NT2/D1 (cell line): ENCODE measurements at regions not wholly inside any gene's neighbourhood (a gene's known extent, or its start where the extent isn't known, plus 50 kb on each side); places are given as distances from the start of the nearest gene placed in this dataset.

Experiments
- DNase-seq: peaks from one replicate; pipeline ENCODE4 v3.0.0-alpha.2; 2011; ENCODE audit warnings: low read depth, low spot score
- H3K27me3 ChIP-seq: 2 replicates; pipeline ENCODE4 v1.6.0; 2011; ENCODE audit warnings: mild to moderate bottlenecking; ENCODE audit not compliant: insufficient read length, insufficient read depth
- H3K36me3 ChIP-seq: 2 replicates; pipeline ENCODE4 v1.6.1; 2011; ENCODE audit warnings: mild to moderate bottlenecking, low read length, mixed read lengths; ENCODE audit not compliant: insufficient read depth, insufficient read length
- H3K4me1 ChIP-seq: 2 replicates; pipeline ENCODE4 v1.5.1; 2011; ENCODE audit not compliant: insufficient read depth, insufficient read length
- H3K4me3 ChIP-seq: 2 replicates; pipeline ENCODE4 v1.5.1; 2011; ENCODE audit warnings: low read depth; ENCODE audit not compliant: insufficient read length
- H3K9ac ChIP-seq: 2 replicates; pipeline ENCODE4 v1.6.0; 2011; ENCODE audit warnings: low read depth; ENCODE audit not compliant: insufficient read length
- H3K9me3 ChIP-seq: 2 replicates; pipeline ENCODE4 v1.5.1; 2011; ENCODE audit warnings: mild to moderate bottlenecking, low read length; ENCODE audit not compliant: insufficient read depth
- SUZ12 ChIP-seq: IDR thresholded peaks from 2 replicates; pipeline ENCODE4 v1.6.1; 2011; ENCODE audit not compliant: insufficient read length, insufficient read depth; ENCODE audit errors: extremely low read depth
- YY1 ChIP-seq: IDR thresholded peaks from 2 replicates; pipeline ENCODE4 v1.6.1; 2011; ENCODE audit not compliant: insufficient read length, insufficient read depth
- ZNF274 ChIP-seq: IDR thresholded peaks from 2 replicates; pipeline ENCODE4 v1.6.1; 2011; ENCODE audit warnings: mild to moderate bottlenecking, low read depth, low read length

DNA sequence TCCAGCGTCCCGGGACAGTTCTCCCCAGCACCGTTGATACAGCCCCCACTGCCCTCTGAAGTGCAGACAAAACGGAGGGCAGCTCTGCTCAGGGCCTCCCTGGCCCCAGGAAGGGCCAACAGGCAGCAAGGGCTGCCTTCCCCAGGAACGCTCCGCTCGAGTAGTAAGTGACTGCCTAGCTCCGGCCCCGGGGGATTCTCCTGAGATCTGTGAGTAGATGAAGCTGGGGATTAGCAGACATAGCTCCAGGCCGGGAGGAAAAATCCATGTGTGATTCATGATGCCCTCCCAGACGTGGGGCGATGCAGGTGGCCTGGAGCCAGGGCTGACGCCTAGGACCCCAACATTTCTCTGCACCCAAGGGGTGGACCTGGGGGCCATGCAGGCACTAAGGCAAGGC, 85.3 kb downstream of the ENGASE start:
- DNase-seq, result no peak
- no peak overlapping the region for H3K9ac ChIP-seq
- no peaks in the 10 kb centered on the region for H3K36me3 ChIP-seq
- no peak overlapping the region for H3K4me3 ChIP-seq
- H3K9me3 ChIP-seq, result no peaks in the 10 kb centered on the region
- peaks cover 24% of the 10 kb centered on the region for H3K4me1 ChIP-seq
- H3K27me3 ChIP-seq, result no peaks in the 10 kb centered on the region
- TF ChIP-seq SUZ12 (no peak), ZNF274 (no peak), YY1 (no peak)

DNA sequence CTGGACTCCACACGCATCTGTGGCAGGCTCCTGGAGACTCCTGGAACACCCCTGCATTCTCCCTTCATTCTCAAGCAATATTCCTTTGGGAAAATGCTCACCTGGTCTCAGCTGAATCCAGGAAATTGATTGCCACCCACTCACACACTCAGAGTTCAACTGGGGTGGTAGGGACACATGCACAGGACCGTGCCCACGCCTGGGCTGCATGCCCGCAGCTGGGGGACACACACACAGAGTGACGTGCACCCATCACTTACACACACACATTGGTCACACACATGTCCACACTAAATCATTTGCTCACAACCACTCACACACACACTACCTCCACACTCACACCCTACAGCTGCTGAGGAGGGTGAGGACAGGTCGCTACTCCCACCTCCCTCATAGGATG, 84.8 kb downstream of the ENGASE start:
- Histone ChIP-seq H3K36me3 (no peaks in the 10 kb centered on the region), H3K4me1 (peaks cover 20% of the 10 kb centered on the region), H3K27me3 (no peaks in the 10 kb centered on the region), H3K4me3 (no peak overlapping the region), H3K9ac (no peak overlapping the region), H3K9me3 (no peaks in the 10 kb centered on the region)
- DNase-seq, result no peak
- TF ChIP-seq ZNF274, result no peak
- TF ChIP-seq YY1, result no peak
- TF ChIP-seq SUZ12, result no peak

DNA sequence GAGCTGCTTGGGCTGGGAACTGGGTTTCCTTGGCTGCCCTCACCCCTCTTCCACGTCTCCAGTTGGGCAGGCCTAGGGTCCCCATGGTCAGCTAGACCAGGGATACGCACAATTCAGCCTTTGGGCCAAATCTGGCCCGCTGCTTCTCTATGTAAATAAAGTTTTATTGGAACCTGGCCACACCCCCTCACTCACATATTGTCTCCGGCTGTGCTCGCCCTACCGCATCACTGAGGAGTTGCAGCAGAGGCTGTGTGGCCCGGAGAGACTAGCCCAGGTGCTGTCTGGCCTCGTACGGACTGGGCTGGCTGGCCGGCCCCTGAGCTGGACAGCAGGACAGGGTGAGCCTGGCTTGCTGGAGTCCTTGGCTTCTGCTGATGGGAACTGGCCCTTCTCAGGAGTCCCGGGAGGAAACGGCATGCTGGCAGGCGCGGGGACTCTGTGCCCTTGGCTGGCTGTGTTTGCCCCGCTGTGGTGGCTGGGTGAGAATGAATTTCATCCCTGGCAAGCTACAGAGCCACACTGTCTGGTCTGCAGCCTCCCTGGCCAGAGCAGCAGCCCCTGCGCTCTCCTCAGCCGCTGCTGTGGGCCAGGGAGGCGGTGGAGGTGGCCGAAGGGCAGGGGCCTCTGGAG, 82.0 kb downstream of the ENGASE start:
- TF ChIP-seq SUZ12, result no peak
- no peak for TF ChIP-seq YY1
- no peak for TF ChIP-seq ZNF274
- Histone ChIP-seq H3K36me3 (no peaks in the 10 kb centered on the region), H3K4me3 (no peak overlapping the region), H3K9ac (peak overlapping the region; percentile 53), H3K27me3 (no peaks in the 10 kb centered on the region), H3K4me1 (peaks cover 21% of the 10 kb centered on the region), H3K9me3 (no peaks in the 10 kb centered on the region)
- no peak for DNase-seq

DNA sequence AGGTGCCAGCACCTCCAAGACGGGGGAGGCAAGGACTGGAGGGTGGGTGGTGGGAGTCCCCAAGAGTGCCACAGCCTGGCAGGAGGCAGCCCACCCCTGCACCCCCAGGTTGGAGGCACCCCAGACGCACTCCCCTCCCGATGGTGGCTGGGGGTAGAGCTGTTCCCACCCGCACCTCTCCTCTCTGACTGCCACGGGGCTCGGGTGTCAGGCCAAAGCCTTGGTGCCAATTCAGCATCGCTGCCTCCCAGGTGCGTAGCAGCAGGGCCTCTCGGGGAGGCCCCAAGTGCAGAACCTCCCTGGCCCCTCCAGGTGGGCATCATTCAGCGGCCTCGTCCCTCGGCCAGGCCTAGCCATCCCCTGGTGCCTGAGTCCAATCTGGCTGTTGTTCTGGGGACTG, 81.1 kb downstream of the ENGASE start:
- no peak for TF ChIP-seq ZNF274
- no peak overlapping the region for H3K9ac ChIP-seq
- no peaks in the 10 kb centered on the region for H3K36me3 ChIP-seq
- H3K27me3 ChIP-seq, result no peaks in the 10 kb centered on the region
- H3K4me3 ChIP-seq, result no peak overlapping the region
- no peaks in the 10 kb centered on the region for H3K9me3 ChIP-seq
- H3K4me1 ChIP-seq, result peaks cover 16% of the 10 kb centered on the region
- no peak for DNase-seq

DNA sequence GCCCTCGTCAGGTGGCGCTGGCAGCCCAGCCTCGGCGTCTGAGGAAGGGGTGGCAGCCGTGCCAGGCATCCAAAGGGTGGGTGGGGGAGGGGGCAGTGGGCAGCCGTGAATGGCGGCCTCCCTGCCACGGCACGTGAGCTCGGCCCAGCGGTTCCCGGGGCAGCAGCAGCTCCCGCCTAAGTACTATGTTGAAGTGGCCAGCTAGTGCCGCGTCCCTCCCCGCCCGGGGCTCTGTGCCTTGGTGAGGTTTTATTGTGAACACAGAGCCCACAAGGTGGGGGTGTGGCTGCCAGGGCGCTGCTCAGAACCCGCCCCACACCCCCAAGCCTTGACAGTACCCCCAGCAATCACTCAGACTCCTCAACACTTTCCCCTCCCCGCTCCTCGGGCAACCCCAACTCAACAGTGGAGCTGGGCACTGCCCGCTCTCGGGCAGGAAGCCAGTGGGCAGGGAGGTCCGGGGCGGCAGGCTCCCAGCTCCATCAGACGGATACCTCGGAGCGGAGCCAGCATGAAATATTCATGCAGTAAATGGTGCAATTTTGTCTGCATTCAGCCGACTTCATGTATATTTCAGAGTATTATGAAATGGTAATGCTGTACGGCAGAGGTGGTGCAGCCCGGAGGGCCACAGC, 80.4 kb downstream of the ENGASE start:
- no peak overlapping the region for H3K4me3 ChIP-seq
- H3K27me3 ChIP-seq, result no peaks in the 10 kb centered on the region
- H3K9me3 ChIP-seq, result no peaks in the 10 kb centered on the region
- no peak overlapping the region for H3K9ac ChIP-seq
- no peaks in the 10 kb centered on the region for H3K36me3 ChIP-seq
- no peak for TF ChIP-seq YY1
- TF ChIP-seq ZNF274, result no peak
- no peak for TF ChIP-seq SUZ12
- no peak for DNase-seq
- peaks cover 14% of the 10 kb centered on the region for H3K4me1 ChIP-seq

DNA sequence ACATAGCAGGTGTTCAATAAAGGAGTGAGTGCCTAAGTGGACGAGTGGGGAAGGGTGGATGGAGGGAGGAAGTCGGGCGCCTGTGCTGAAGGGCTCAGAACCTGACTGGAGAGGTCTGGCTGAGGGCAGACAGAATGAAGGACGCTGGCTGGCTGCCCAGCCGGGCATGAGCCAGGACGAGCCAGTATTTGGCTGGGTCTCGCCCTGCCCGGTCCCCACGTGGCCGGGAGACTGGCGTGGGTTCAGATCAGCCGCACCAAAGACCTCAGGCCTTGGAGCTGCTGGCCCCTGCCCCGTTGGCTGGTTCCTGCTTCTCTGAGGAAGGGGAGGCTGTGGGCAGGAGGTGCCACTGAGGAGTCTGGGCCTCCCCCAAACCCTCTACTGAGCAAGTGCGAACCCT, 79.8 kb downstream of the ENGASE start:
- H3K27me3 ChIP-seq, result no peaks in the 10 kb centered on the region
- no peak for DNase-seq
- TF ChIP-seq YY1 (no peak), ZNF274 (no peak), SUZ12 (no peak)

DNA sequence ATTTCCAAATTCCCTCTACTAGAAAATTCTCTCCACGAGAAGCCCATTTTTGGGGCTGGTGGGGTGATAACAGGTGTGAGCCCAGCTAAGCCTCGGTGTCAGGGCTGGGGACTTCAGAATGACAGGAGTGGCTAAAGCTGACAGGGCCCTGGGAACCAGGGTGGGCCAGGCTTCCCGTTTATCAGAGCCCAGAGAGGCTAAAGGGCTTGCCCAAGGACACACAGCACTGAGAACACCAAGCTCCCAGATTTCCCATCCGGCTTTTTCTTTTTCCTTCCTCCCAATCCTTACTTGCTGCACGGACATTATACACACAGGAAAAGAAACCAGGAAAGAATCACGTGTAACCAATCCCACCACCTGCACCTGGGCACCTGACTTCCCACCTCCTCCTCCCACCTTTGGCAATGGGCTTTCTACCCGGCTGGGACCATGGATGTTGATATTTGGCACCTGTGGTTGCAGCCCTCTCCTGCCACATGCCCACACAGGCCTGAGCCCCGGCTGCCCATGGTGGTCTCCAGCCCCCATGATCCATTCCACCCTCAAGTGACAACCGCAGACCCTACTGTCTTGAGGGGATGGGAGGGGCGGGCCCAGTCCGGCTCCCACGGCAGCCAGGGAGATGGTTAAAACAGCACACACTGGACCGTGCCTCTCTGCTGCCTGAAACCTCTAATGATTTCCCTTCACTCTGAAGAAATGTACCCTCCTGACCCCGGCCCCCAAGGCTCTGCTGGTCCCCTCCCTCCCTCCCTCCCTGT, 78.9 kb downstream of the ENGASE start:
- Histone ChIP-seq H3K36me3 (no peaks in the 10 kb centered on the region), H3K9ac (no peak overlapping the region), H3K27me3 (no peaks in the 10 kb centered on the region), H3K4me1 (peaks cover 9% of the 10 kb centered on the region), H3K4me3 (no peak overlapping the region), H3K9me3 (no peaks in the 10 kb centered on the region)
- DNase-seq, result no peak
- no peak for TF ChIP-seq YY1
- no peak for TF ChIP-seq SUZ12
- no peak for TF ChIP-seq ZNF274

More for the DNA sequence above, 79.8 kb downstream of the ENGASE start:
- H3K36me3 ChIP-seq, result no peaks in the 10 kb centered on the region
- H3K9ac ChIP-seq, result no peak overlapping the region
- no peak overlapping the region for H3K4me3 ChIP-seq
- peaks cover 10% of the 10 kb centered on the region for H3K4me1 ChIP-seq
- H3K9me3 ChIP-seq, result no peaks in the 10 kb centered on the region

DNA sequence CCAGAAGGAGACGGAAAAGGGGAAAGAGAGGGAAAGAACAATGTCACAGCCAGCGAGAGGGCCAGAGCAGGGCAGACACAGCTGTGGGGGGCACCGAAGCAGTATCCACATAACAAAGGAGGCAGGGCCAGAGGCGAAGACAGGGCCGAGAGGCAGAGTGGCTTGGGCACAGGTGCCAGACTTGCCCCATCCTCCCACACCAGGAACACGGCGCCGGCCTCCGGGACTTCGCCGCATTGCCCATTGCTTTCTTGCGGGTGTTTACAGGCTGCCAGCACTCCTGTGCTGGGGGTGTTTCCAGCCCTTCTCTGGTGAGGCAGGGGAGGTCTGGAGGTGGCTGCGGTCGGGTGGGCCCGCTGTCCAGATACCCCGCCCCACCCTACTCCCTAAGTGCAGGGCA, 78.0 kb downstream of the ENGASE start:
- no peaks in the 10 kb centered on the region for H3K9me3 ChIP-seq
- H3K27me3 ChIP-seq, result no peaks in the 10 kb centered on the region
- H3K36me3 ChIP-seq, result no peaks in the 10 kb centered on the region
- TF ChIP-seq SUZ12 (no peak), YY1 (no peak), ZNF274 (no peak)
- no peak for DNase-seq
- H3K4me3 ChIP-seq, result no peak overlapping the region
- H3K4me1 ChIP-seq, result peaks cover 12% of the 10 kb centered on the region
- peak overlapping the region; percentile 16 for H3K9ac ChIP-seq
